Esophagus muscularis mucosa (tissue), 4 donors: ENCODE measurements at regions not wholly inside any gene's neighbourhood (a gene's known extent, or its start where the extent isn't known, plus 50 kb on each side); places are given as distances from the start of the nearest gene placed in this dataset.

ENCODE experiments used
- DNase-seq: peaks from one replicate; pipeline ENCODE4 v3.0.0-alpha.2; 2017; ENCODE audit errors: extremely low spot score
- H3K27ac ChIP-seq, 4 donors: fragments of 200-600 bp; sonication (generic); replicated peaks in 1 of 4; 1 replicate in 3 of 4; 2 replicates in 1 of 4; pipeline ENCODE4 v1.5.1; 2016 to 2019; ENCODE audit warnings: mild to moderate bottlenecking in 1 of 4
- H3K27me3 ChIP-seq, 4 donors: fragments of 200-600 bp; sonication (generic); one replicate each; pipeline versions ENCODE4 v1.5.1 to v1.6.0; 2016 to 2019
- H3K36me3 ChIP-seq, 4 donors: fragments of 200-600 bp; sonication (generic); one replicate each; pipeline ENCODE4 v1.5.1; 2016 to 2019
- H3K4me1 ChIP-seq, 4 donors: fragments of 200-600 bp; sonication (generic); one replicate each; pipeline ENCODE4 v1.5.1; 2016 to 2019
- H3K4me3 ChIP-seq, 4 donors: fragments of 200-600 bp; sonication (generic); 1 replicate in 2 of 4; 2 replicates in 2 of 4; pipeline ENCODE4 v1.5.1; 2016 to 2019; ENCODE audit warnings: mild to moderate bottlenecking in 4 of 4, moderate library complexity in 1 of 4
- H3K9me3 ChIP-seq, 4 donors: fragments of 200-600 bp; sonication (generic); 1 replicate in 3 of 4; 2 replicates in 1 of 4; pipeline ENCODE4 v1.5.1; 2016 to 2019
- CTCF ChIP-seq, 3 experiments: fragments of 200-600 bp in 2 of 3; fragments of 450-650 bp in 1 of 3; sonication (generic) in 2 of 3; IDR thresholded peaks; one replicate each; pipeline ENCODE4 v1.5.1; 2017 to 2019; ENCODE audit warnings: antibody characterized with exemption in 3 of 3, mild to moderate bottlenecking in 2 of 3, moderate library complexity in 1 of 3
- EP300 ChIP-seq: sonication (generic); formaldehyde crosslinking; IDR thresholded peaks from one replicate; pipeline ENCODE4 v1.6.1; 2017; ENCODE audit warnings: antibody characterized with exemption
- POLR2A ChIP-seq: fragments of 450-650 bp; IDR thresholded peaks from one replicate; pipeline ENCODE4 v1.6.1; 2017; ENCODE audit warnings: antibody characterized with exemption, moderate library complexity, mild to moderate bottlenecking, low read depth
- POLR2AphosphoS5 ChIP-seq, 2 donors: sonication (generic); formaldehyde crosslinking; IDR thresholded peaks; one replicate each; pipeline ENCODE4 v1.6.1; 2017; ENCODE audit warnings: antibody characterized with exemption in 2 of 2
- WGBS: methylation state at CpG from one replicate; pipeline ENCODE4 v1.1.5; 2018; 5-methylcytosine and 5-hydroxymethylcytosine counted together
- intact Hi-C: fragments of 100-400 bp; cut with DNase I; formaldehyde crosslinking; loops from one replicate; pipeline ENCODE4 v1.15.1; 2023

DNA sequence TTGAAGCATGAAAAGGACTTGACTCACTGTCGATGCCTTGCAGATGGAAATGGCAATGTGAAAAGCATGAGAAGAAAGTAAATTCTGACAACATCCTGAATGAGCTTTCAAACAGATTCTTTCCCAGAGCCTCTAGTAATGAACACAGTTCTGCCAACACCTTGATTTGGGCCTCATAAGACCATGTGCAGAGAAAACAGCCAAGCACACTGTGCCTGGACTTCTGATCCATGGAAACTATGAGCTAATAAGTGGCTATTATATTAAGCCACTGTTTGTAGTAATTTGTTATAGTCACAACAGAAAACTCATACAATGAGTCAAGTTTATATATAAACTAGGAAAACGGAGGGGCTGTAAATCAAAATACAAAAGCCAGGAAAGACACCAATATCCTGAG is 477.3 kb downstream of the MBD2 start:
- intact Hi-C loops: no loop called here
- no peak for DNase-seq
- Histone ChIP-seq H3K4me1 (no peaks in the 10 kb centered on the region), H3K9me3 (no peaks in the 10 kb centered on the region), H3K27me3 (no peaks in the 10 kb centered on the region), H3K36me3 (no peaks in the 10 kb centered on the region), H3K27ac (no peak overlapping the region), H3K4me3 (no peak overlapping the region)
- WGBS: 37% methylated on average over 2 of the region's 2 CpGs
- TF ChIP-seq CTCF (IDR thresholded peaks at IDR 0.05) (no peak), EP300 (no peak), POLR2AphosphoS5 (IDR thresholded peaks at IDR 0.05) (no peak), POLR2A (no peak)

GRCh38 chr18:53745986-53746385 is 478.5 kb downstream of the MBD2 start:
- Histone ChIP-seq H3K4me3 (no peak overlapping the region), H3K9me3 (no peaks in the 10 kb centered on the region), H3K27ac (no peak overlapping the region), H3K4me1 (no peaks in the 10 kb centered on the region), H3K27me3 (no peaks in the 10 kb centered on the region), H3K36me3 (no peaks in the 10 kb centered on the region)
- WGBS: 0% methylated on average over 1 of the region's 1 CpG
- no peak for TF ChIP-seq POLR2A
- TF ChIP-seq POLR2AphosphoS5 (IDR thresholded peaks at IDR 0.05): no peak
- TF ChIP-seq EP300: no peak
- no peak for TF ChIP-seq CTCF (IDR thresholded peaks at IDR 0.05)
- intact Hi-C loops: no loop called here
- DNase-seq: no peak

DNA sequence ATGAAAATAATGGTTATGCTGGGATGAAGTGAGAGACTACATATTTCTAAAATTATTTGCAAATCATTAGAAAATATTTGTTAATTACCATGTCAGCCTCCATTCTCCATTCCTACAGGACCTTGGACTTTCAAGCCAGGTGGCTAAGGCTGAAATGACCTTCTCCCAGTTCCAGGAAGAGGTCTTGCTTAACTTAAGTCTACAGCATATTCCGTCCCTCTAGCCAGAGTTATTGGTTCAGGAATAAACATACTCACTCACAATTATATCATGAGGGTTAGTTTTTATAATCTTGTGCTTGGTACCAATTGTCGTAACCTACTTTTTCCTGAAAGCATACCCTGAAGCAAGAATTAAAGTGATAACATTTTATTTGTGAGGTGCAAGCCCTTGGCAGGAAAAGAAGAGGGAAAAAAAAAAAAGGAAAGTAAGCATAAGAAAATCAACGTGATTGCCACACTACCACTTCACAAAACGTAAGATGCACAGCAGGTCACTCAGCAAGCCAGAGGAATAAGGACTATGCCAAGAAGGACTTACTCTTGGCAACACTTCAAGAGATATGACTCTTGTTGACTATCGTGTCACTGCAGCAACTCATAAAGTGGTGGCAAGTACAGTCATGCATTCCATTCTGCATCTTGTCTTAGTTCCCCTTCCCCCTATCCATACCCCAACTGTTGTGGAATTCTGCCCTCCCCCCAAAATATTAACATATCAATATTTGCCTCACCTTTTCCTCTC is 479.1 kb downstream of the MBD2 start:
- no peak for DNase-seq
- H3K27ac ChIP-seq: no peak overlapping the region
- WGBS: 68% methylated on average over 5 of the region's 5 CpGs
- intact Hi-C loops: no loop called here
- H3K9me3 ChIP-seq: no peaks in the 10 kb centered on the region
- no peaks in the 10 kb centered on the region for H3K27me3 ChIP-seq
- no peak for TF ChIP-seq POLR2AphosphoS5 (IDR thresholded peaks at IDR 0.05)
- no peak for TF ChIP-seq POLR2A
- no peak for TF ChIP-seq CTCF (IDR thresholded peaks at IDR 0.05)
- TF ChIP-seq EP300: no peak
- no peak overlapping the region for H3K4me3 ChIP-seq
- no peaks in the 10 kb centered on the region for H3K36me3 ChIP-seq
- H3K4me1 ChIP-seq: no peaks in the 10 kb centered on the region

DNA sequence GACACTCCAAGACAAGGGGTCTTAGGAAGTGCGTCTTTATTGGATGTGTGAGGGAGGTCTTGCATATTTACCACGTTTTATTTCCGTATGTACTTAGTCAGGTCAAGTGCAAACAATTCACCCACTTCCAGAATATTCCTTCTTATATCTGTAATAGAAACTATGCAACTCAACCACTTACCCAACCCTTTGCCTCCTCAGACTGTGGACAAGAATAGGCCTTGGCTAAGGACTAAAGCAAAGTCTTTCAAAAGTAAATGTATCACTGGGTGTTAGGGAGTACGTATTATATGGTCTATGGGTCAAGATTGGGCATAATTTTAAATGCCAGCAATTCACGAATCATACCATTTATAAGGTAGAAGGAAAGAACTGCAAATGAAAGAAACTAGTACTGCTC is 484.8 kb downstream of the MBD2 start:
- H3K4me1 ChIP-seq: no peaks in the 10 kb centered on the region
- WGBS: 82% methylated on average over 5 of the region's 5 CpGs
- no peak overlapping the region for H3K4me3 ChIP-seq
- H3K36me3 ChIP-seq: no peaks in the 10 kb centered on the region
- no peak for DNase-seq
- no peaks in the 10 kb centered on the region for H3K27me3 ChIP-seq
- no peaks in the 10 kb centered on the region for H3K9me3 ChIP-seq
- TF ChIP-seq CTCF (IDR thresholded peaks at IDR 0.05) (no peak), POLR2A (no peak), EP300 (no peak), POLR2AphosphoS5 (IDR thresholded peaks at IDR 0.05) (no peak)
- intact Hi-C loops: no loop called here
- no peak overlapping the region for H3K27ac ChIP-seq

DNA sequence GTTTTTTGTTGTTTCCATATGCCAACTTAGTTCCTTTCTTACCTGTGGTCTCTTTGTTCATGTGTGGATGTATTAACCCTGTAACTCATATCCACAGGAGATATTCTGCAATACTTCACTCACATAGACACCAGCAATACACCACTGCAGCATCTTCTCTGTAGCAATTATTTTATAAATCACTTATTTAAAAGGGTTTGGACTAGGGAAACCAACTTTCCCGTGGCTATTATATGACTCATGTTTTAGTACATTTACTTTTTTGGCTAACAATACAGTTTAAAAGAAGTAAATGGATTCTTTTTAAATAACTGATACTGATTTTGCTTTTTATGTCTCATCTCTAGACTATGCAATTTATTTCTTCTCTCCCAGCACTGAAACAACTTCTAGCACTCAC is 488.9 kb downstream of the MBD2 start:
- H3K4me1 ChIP-seq: no peaks in the 10 kb centered on the region
- DNase-seq: no peak
- intact Hi-C loops: no loop called here
- 79% methylated on average over 1 of the region's 1 CpG for WGBS
- H3K9me3 ChIP-seq: no peaks in the 10 kb centered on the region
- no peak overlapping the region for H3K27ac ChIP-seq
- TF ChIP-seq CTCF (IDR thresholded peaks at IDR 0.05) (no peak), EP300 (no peak), POLR2A (no peak), POLR2AphosphoS5 (IDR thresholded peaks at IDR 0.05) (no peak)
- H3K36me3 ChIP-seq: no peaks in the 10 kb centered on the region
- H3K27me3 ChIP-seq: no peaks in the 10 kb centered on the region
- H3K4me3 ChIP-seq: no peak overlapping the region
